ENCODE measurements at regions not wholly inside any gene's neighbourhood (a gene's known extent, or its start where the extent isn't known, plus 50 kb on each side); places are given as distances from the start of the nearest gene placed in this dataset.
"Not testable (repeated sequence)": the region's sequence is repeated elsewhere in the genome, so short reads cannot be mapped to it uniquely, and the experiment has no call there.

GRCh38 chrX:87409113-87409841 is 108.3 kb upstream of the KLHL4 start:
- Histone ChIP-seq H3K36me3 (no peaks in the 10 kb centered on the region), H3K9me3 (no peaks in the 10 kb centered on the region)
- DNase-seq = peak; percentile 86

GRCh38 chrX:87425618-87426017 is 92.0 kb upstream of the KLHL4 start:
- DNase-seq = no peak
- Histone ChIP-seq H3K9me3 (no peaks in the 10 kb centered on the region), H3K36me3 (no peaks in the 10 kb centered on the region), H3K27me3 (no peaks in the 10 kb centered on the region), H3K4me3 (no peak overlapping the region)

More at GRCh38 chrX:87409113-87409841, 108.3 kb upstream of the KLHL4 start:
- H3K4me3 ChIP-seq = no peak overlapping the region
- H3K27me3 ChIP-seq = no peaks in the 10 kb centered on the region

- Histone ChIP-seq H3K4me3 (no peak overlapping the region), H3K9me3 (no peaks in the 10 kb centered on the region), H3K36me3 (no peaks in the 10 kb centered on the region), H3K27me3 (no peaks in the 10 kb centered on the region)
- no peak for DNase-seq
These were observed 83.0 kb upstream of the KLHL4 start for GRCh38 chrX:87434618-87435017.

GRCh38 chrX:87448613-87449012 is 69.0 kb upstream of the KLHL4 start:
- not testable (repeated sequence) for H3K9me3 ChIP-seq, H3K4me3 ChIP-seq, DNase-seq, H3K27me3 ChIP-seq, H3K36me3 ChIP-seq

GRCh38 chrX:87465757-87466156 is 51.8 kb upstream of the KLHL4 start:
- DNase-seq, H3K27me3 ChIP-seq, H3K4me3 ChIP-seq, H3K9me3 ChIP-seq, H3K36me3 ChIP-seq: not testable (repeated sequence)

All from MG63 (cell line).